ENCODE measurements at regions not wholly inside any gene's neighbourhood (a gene's known extent, or its start where the extent isn't known, plus 50 kb on each side); places are given as distances from the start of the nearest gene placed in this dataset.

DNA sequence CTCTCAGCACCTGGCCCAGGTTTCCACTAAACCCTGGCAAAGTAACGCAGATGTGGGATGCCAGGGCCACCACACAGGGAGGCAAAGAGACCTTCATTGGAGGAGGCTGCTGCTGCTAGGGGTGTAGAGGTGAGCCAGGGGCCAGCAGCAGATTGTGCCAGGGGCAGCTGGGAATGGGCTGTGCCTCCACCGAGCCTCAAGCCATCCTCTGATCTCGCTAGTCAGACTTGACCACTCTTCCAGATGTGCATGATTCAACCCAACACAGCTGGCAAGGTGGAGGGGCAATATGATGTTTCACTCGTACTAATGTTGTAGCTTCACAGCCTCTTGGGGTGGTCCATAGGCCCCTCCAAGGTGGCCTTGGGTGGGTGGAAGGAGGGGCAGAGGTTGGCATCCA is 73.0 kb upstream of the MRPS6 start:
- TF ChIP-seq, protein P1, sequence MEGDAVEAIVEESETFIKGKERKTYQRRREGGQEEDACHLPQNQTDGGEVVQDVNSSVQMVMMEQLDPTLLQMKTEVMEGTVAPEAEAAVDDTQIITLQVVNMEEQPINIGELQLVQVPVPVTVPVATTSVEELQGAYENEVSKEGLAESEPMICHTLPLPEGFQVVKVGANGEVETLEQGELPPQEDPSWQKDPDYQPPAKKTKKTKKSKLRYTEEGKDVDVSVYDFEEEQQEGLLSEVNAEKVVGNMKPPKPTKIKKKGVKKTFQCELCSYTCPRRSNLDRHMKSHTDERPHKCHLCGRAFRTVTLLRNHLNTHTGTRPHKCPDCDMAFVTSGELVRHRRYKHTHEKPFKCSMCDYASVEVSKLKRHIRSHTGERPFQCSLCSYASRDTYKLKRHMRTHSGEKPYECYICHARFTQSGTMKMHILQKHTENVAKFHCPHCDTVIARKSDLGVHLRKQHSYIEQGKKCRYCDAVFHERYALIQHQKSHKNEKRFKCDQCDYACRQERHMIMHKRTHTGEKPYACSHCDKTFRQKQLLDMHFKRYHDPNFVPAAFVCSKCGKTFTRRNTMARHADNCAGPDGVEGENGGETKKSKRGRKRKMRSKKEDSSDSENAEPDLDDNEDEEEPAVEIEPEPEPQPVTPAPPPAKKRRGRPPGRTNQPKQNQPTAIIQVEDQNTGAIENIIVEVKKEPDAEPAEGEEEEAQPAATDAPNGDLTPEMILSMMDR (IDR thresholded peaks at IDR 0.05), result no peak
- no peak for TF ChIP-seq POLR2A (IDR thresholded peaks at IDR 0.05)

Measured in thyroid gland (tissue), 4 donors.